ENCODE measurements at regions not wholly inside any gene's neighbourhood (a gene's known extent, or its start where the extent isn't known, plus 50 kb on each side); places are given as distances from the start of the nearest gene placed in this dataset.
A peak's percentile ranks its signal among the peaks of the same experiment; 100 is the strongest.

DNA sequence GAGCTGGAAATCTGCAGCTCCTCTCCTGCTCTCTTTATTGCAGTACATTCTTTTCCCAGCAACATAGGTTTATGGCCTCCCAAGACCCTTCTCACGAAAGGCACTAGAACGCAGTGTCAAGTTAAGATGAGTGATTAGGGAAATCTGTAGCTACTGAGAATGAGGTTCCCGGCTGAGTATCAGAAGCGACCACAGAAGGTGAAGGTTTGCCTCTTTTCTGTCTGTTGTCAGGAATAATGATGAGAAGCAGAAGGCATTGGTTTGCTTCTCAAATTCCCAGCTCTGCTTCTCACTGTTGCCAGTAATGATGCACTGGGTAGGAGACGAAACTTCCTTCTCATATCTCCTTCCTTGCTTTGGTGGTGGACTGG is 128.4 kb downstream of the NTMT2 start:
- Histone ChIP-seq H3K4me3 (ENCODE audit: extremely low read depth in 1 of 4, insufficient read depth in 2 of 4, low read depth in 3 of 4, low read length in 4 of 4) (no peak overlapping the region), H3K18ac (ENCODE audit: extremely low read depth, low read length) (no peak overlapping the region), H3K79me1 (ENCODE audit: low read depth, low read length) (no peaks in the 10 kb centered on the region), H4K91ac (replicated peaks; ENCODE audit: insufficient read length, low read length) (no peak overlapping the region), H3K9me3 (ENCODE audit: insufficient read depth in 2 of 2, low read depth in 1 of 2, low read length in 1 of 2) (no peaks in the 10 kb centered on the region), H3K4me2 (ENCODE audit: insufficient read depth in 1 of 2, low read depth in 2 of 2, low read length in 2 of 2) (no peak overlapping the region), H3K23ac (ENCODE audit: insufficient read length) (no peak overlapping the region), H2BK15ac (ENCODE audit: low read length) (no peak overlapping the region), H2BK120ac (replicated peaks; ENCODE audit: low read depth, low read length) (no peak overlapping the region), H4K20me1 (replicated peaks in 1 of 2; ENCODE audit: control insufficient read depth in 1 of 2, insufficient read depth in 2 of 2, low read length in 2 of 2) (no peaks in the 10 kb centered on the region), H2BK20ac (ENCODE audit: low read length) (no peak overlapping the region), H4K5ac (ENCODE audit: insufficient read length, low read depth, low read length) (no peak overlapping the region), H2AK5ac (ENCODE audit: low read depth, low read length) (no peak overlapping the region), H3K23me2 (ENCODE audit: low read depth, low read length) (no peaks in the 10 kb centered on the region), H3K56ac (replicated peaks; ENCODE audit: insufficient read length, low read depth, low read length) (no peak overlapping the region), H2BK5ac (ENCODE audit: low read depth, low read length) (no peak overlapping the region), H2AFZ (ENCODE audit: low read length) (peak overlapping the region; percentile 57), H4K8ac (ENCODE audit: extremely low read depth, insufficient read depth, low read length) (no peak overlapping the region), H3K36me3 (ENCODE audit: control insufficient read depth in 2 of 4, insufficient read depth in 4 of 4, low read length in 3 of 4) (no peaks in the 10 kb centered on the region), H3K27ac (ENCODE audit: low read depth, low read length) (no peak overlapping the region), H3K79me2 (ENCODE audit: control insufficient read depth in 1 of 2, insufficient read depth in 2 of 2, low read length in 2 of 2) (no peaks in the 10 kb centered on the region), H3K9ac (replicated peaks in 1 of 4; ENCODE audit: extremely low read depth in 1 of 4, low read depth in 3 of 4, low read length in 3 of 4) (no peak overlapping the region), H3K27me3 (replicated peaks in 1 of 4; ENCODE audit: control insufficient read depth in 3 of 4, extremely low read depth in 1 of 4, insufficient read depth in 3 of 4, low read length in 3 of 4) (no peaks in the 10 kb centered on the region), H2BK12ac (ENCODE audit: low read depth, low read length) (no peak overlapping the region), H3K4ac (replicated peaks; ENCODE audit: insufficient read length, low read depth, low read length) (no peak overlapping the region), H3K14ac (ENCODE audit: insufficient read length) (no peak overlapping the region), H3K4me1 (replicated peaks in 1 of 4; ENCODE audit: control insufficient read depth in 3 of 4, insufficient read depth in 4 of 4, low read length in 3 of 4) (no peaks in the 10 kb centered on the region)
- CTCF ChIA-PET (ENCODE audit: partially characterized antibody) = interaction anchor here (0.6 to 1.4 kb wide), 3 partner anchors 16 to 415 kb away, joined by 3 to 4 read pairs (median 3); no protein-coding TSS in a partner anchor
- DNase-seq (ENCODE audit: low read depth in 1 of 2, low spot score in 2 of 2) = no peak
- FAIRE-seq = no peak
- 95% methylated on average over 5 of the region's 5 CpGs; no CpG with 5 or more reads in 1 of the 2 experiments for WGBS, 2 experiments (ENCODE audit: extremely low coverage in 1 of 2, insufficient coverage in 1 of 2, insufficient read length in 1 of 2, insufficient replicate concordance in 2 of 2, low coverage in 1 of 2, low lambda C conversion rate in 2 of 2, missing lambda C conversion rate in 1 of 2)
- POLR2A ChIA-PET (ENCODE audit: partially characterized antibody) = no interaction called here
- TF ChIP-seq, protein P1, sequence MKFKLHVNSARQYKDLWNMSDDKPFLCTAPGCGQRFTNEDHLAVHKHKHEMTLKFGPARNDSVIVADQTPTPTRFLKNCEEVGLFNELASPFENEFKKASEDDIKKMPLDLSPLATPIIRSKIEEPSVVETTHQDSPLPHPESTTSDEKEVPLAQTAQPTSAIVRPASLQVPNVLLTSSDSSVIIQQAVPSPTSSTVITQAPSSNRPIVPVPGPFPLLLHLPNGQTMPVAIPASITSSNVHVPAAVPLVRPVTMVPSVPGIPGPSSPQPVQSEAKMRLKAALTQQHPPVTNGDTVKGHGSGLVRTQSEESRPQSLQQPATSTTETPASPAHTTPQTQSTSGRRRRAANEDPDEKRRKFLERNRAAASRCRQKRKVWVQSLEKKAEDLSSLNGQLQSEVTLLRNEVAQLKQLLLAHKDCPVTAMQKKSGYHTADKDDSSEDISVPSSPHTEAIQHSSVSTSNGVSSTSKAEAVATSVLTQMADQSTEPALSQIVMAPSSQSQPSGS (IDR thresholded peaks at IDR 0.05; ENCODE audit: low read length) = no peak
- TF ChIP-seq BCL11A (IDR thresholded peaks at IDR 0.05; ENCODE audit: low read depth in 2 of 2, low read length in 2 of 2) = no peak
- TF ChIP-seq TAF1 (IDR thresholded peaks at IDR 0.05; ENCODE audit: low read depth, low read length) = no peak
- no peak for TF ChIP-seq JUN (IDR thresholded peaks at IDR 0.05; ENCODE audit: low read depth, low read length)
- TF ChIP-seq HDAC6 (IDR thresholded peaks at IDR 0.05; ENCODE audit: low read depth, low read length) = no peak
- TF ChIP-seq, protein P2, sequence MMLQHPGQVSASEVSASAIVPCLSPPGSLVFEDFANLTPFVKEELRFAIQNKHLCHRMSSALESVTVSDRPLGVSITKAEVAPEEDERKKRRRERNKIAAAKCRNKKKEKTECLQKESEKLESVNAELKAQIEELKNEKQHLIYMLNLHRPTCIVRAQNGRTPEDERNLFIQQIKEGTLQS (IDR thresholded peaks at IDR 0.05; ENCODE audit: insufficient read depth, low read depth, low read length) = no peak
- no peak for TF ChIP-seq FOSL1 (IDR thresholded peaks at IDR 0.05; ENCODE audit: insufficient read depth, low read depth, low read length)
- no peak for TF ChIP-seq KDM1A (IDR thresholded peaks at IDR 0.05; ENCODE audit: borderline replicate concordance, low read length)
- TF ChIP-seq GTF2F1 (IDR thresholded peaks at IDR 0.05; ENCODE audit: borderline replicate concordance, low read depth, low read length) = no peak
- no peak for TF ChIP-seq POU5F1 (IDR thresholded peaks at IDR 0.05; ENCODE audit: low read depth, low read length)
- TF ChIP-seq EGR1 (IDR thresholded peaks at IDR 0.05; ENCODE audit: borderline replicate concordance, low read depth, low read length) = no peak
- no peak for TF ChIP-seq SP1 (IDR thresholded peaks at IDR 0.05; ENCODE audit: low read depth, low read length)
- TF ChIP-seq CHD2 (IDR thresholded peaks at IDR 0.05; ENCODE audit: low read length) = no peak
- no peak for TF ChIP-seq CHD1 (IDR thresholded peaks at IDR 0.05; ENCODE audit: low read depth, low read length)

Measured in H1 (cell line).